ENCODE measurements at regions not wholly inside any gene's neighbourhood (a gene's known extent, or its start where the extent isn't known, plus 50 kb on each side); places are given as distances from the start of the nearest gene placed in this dataset.

GRCh38 chr5:5039918-5040317, 100.2 kb upstream of the ADAMTS16 start:
- TF ChIP-seq GLI2 (tag by site-specific recombination; IDR thresholded peaks at IDR 0.05; ENCODE audit: borderline replicate concordance, low read depth), result no peak
- no peak for TF ChIP-seq SP3 (tag by site-specific recombination; IDR thresholded peaks at IDR 0.05)
- no peak for TF ChIP-seq ZNF488 (tag by site-specific recombination; IDR thresholded peaks at IDR 0.05)
- TF ChIP-seq ZNF350 (tag by site-specific recombination; IDR thresholded peaks at IDR 0.05), result no peak
- no peak for TF ChIP-seq ZSCAN30 (tag by site-specific recombination; IDR thresholded peaks at IDR 0.05)
- TF ChIP-seq ZIC2 (tag by site-specific recombination; IDR thresholded peaks at IDR 0.05), result no peak
- no peak for TF ChIP-seq ZNF544 (tag by site-specific recombination; IDR thresholded peaks at IDR 0.05)
- TF ChIP-seq MZF1 (tag by site-specific recombination; IDR thresholded peaks at IDR 0.05; ENCODE audit: borderline replicate concordance), result no peak
- no peak for TF ChIP-seq ZNF398 (tag by site-specific recombination; IDR thresholded peaks at IDR 0.05)
- no peak for TF ChIP-seq ZNF701 (tag by site-specific recombination; IDR thresholded peaks at IDR 0.05)
- TF ChIP-seq ZNF155 (tag by site-specific recombination; IDR thresholded peaks at IDR 0.05), result no peak
- TF ChIP-seq, protein P1, sequence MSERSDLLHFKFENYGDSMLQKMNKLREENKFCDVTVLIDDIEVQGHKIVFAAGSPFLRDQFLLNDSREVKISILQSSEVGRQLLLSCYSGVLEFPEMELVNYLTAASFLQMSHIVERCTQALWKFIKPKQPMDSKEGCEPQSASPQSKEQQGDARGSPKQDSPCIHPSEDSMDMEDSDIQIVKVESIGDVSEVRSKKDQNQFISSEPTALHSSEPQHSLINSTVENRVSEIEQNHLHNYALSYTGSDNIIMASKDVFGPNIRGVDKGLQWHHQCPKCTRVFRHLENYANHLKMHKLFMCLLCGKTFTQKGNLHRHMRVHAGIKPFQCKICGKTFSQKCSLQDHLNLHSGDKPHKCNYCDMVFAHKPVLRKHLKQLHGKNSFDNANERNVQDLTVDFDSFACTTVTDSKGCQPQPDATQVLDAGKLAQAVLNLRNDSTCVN (tag by site-specific recombination; optimal IDR thresholded peaks at IDR 0.05), result no peak
- TF ChIP-seq WT1 (tag by site-specific recombination; IDR thresholded peaks at IDR 0.05), result no peak
- TF ChIP-seq ZNF366 (tag by site-specific recombination; conservative IDR thresholded peaks at IDR 0.05), result no peak
- TF ChIP-seq ZNF112 (tag by site-specific recombination; IDR thresholded peaks at IDR 0.05), result no peak
- no peak for TF ChIP-seq ZNF513 (tag by site-specific recombination; IDR thresholded peaks at IDR 0.05)
- TF ChIP-seq ZNF623 (tag by site-specific recombination; IDR thresholded peaks at IDR 0.05), result no peak
- no peak for TF ChIP-seq YY2 (tag by site-specific recombination; IDR thresholded peaks at IDR 0.05)
- Histone ChIP-seq H3K4me3 (ENCODE audit: low read depth, low read length) (no peak overlapping the region), H3K4me1 (ENCODE audit: control insufficient read depth, insufficient read depth, low read length) (no peaks in the 10 kb centered on the region), H3K9me3 (ENCODE audit: control insufficient read depth, insufficient read depth, low read depth, low read length) (no peaks in the 10 kb centered on the region), H3K27ac (ENCODE audit: extremely low read depth, low read depth, low read length) (no peak overlapping the region), H3K36me3 (ENCODE audit: control insufficient read depth in 2 of 2, insufficient read depth in 1 of 2, low read length in 2 of 2) (no peaks in the 10 kb centered on the region)
- ChIA-PET POLR2A (no interaction called here), CTCF (no interaction called here)

DNA sequence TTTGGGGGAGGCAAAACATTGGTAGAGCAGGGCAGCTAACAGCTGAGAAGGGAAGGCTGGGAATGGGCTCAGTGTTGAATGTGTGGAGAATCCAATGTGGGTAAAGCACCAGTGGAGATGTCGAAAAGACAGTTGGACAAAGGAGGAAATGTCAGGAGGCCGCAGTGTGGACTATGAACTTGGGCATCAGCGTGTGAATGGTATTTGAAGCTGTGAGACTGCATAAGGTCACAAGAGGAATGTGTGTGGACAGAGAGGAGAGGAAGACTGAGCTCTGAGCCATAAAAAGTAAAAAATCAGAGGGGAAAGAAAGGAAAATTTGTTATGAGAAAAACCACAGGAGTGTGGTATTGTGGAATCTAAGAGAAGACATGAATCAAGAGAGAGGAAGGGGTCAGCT, 99.4 kb upstream of the ADAMTS16 start:
- Histone ChIP-seq H3K9me3 (ENCODE audit: control insufficient read depth, insufficient read depth, low read depth, low read length) (no peaks in the 10 kb centered on the region), H3K27ac (ENCODE audit: extremely low read depth, low read depth, low read length) (no peak overlapping the region), H3K36me3 (ENCODE audit: control insufficient read depth in 2 of 2, insufficient read depth in 1 of 2, low read length in 2 of 2) (no peaks in the 10 kb centered on the region), H3K4me1 (ENCODE audit: control insufficient read depth, insufficient read depth, low read length) (no peaks in the 10 kb centered on the region), H3K4me3 (ENCODE audit: low read depth, low read length) (no peak overlapping the region)
- POLR2A ChIA-PET, result no interaction called here
- CTCF ChIA-PET, result interaction anchor here (1.2 to 1.7 kb wide), 2 partner anchors 19 to 99 kb away, joined by 3 to 4 read pairs; no protein-coding TSS in a partner anchor
- TF ChIP-seq BCL6B (tag by site-specific recombination; IDR thresholded peaks at IDR 0.05) (no peak), ZNF404 (tag by site-specific recombination; IDR thresholded peaks at IDR 0.05) (no peak), OVOL3 (tag by site-specific recombination; IDR thresholded peaks at IDR 0.05) (no peak), ZNF513 (tag by site-specific recombination; IDR thresholded peaks at IDR 0.05) (no peak), ZNF561 (tag by site-specific recombination; IDR thresholded peaks at IDR 0.05; ENCODE audit: borderline replicate concordance) (no peak), ZNF239 (tag by site-specific recombination; IDR thresholded peaks at IDR 0.05) (no peak), ZNF530 (tag by site-specific recombination; IDR thresholded peaks at IDR 0.05; ENCODE audit: low read depth) (no peak), ZNF174 (tag by site-specific recombination; IDR thresholded peaks at IDR 0.05) (no peak), ZSCAN23 (tag by site-specific recombination; IDR thresholded peaks at IDR 0.05) (no peak), ZNF704 (tag by site-specific recombination; IDR thresholded peaks at IDR 0.05) (no peak)
